HG02623 (cell line): ENCODE measurements at regions not wholly inside any gene's neighbourhood (a gene's known extent, or its start where the extent isn't known, plus 50 kb on each side); places are given as distances from the start of the nearest gene placed in this dataset.
"Not testable (repeated sequence)": the region's sequence is repeated elsewhere in the genome, so short reads cannot be mapped to it uniquely, and the experiment has no call there.

ENCODE experiments used
- ATAC-seq: cut with Tn5 transposase; IDR thresholded peaks from one replicate; pipeline ENCODE4 v1.9.1; 2021; ENCODE audit warnings: moderate library complexity; ENCODE audit not compliant: unreplicated experiment

DNA sequence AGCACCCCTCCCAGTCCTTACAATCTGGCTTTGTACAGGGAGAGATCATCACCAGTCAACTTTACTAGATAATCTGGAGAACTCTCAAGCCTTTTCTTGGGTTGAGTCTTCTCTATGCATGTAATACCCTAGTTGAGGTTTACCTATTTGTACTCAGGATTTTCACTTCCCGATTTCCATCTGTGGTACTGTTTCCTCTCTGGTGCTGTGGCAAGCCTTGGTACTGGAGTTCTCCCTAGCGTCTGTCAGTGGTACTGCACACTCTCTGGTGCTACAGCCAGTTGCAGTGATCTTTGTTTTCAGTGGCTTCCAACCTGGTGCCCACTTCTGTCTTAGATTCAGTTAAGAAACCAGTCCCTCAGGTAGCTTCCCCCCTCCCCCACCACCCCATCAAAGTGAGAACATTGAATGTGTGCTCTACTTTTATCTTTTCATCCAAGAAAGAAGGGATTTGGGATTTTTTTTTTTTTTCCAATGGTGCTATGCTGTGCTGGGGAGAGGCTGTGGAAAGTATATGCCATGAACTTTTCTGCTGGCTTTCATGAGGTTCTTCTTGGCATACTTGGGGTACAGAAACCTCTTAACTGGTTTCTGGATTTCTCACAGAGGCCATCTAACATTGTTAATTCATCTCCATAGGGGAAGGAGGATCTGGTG is 69.4 kb upstream of the EVL start:
- peak; percentile 99 for ATAC-seq

DNA sequence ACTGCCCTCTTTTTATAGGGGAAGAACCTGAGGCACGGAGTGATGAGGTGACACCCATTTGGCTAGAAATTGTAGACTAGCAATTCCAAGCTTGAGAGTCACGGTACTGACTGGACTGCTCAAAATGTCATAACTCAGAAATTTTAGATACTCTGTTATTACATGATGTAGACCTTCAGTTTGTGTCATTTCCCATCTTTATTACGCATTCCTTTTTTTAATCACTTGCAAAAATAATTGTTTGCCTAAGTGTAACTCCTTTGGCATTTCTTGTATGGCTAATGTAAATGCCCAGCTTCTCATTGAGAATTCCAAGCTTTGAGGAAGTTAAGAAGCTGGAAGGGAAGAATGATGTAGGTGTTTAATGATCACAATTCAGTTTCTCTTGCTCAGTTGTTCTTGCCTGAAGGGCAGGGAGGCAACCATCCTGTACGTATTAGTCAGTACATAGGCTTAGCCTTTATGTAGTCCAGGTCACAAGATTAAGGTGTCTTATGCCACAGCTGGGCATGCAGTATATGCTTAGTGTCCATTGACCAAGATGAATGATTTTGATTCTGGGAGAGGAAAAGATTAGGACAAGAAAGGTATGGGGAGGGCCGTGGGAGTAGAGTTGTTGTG is 68.2 kb upstream of the EVL start:
- no peak for ATAC-seq

DNA sequence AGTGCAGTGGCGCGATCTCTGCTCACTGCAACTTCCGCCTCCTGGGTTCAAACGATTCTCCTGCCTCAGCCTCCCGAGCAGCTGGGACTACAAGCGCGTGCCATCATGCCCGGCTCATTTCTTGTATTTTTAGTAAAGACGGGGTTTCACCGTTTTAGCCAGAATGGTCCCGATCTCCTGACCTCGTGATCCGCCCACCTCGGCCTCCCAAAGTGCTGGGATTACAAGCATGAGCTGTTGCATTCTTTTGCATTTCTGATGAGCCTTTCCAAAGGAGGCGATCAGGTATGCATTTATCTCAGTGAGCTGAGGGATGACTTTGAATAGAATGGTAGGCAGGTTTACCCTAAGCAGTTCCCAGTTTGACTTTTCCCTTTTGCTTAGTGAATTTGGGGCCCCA is 64.8 kb upstream of the EVL start:
- not testable (repeated sequence) for ATAC-seq

DNA sequence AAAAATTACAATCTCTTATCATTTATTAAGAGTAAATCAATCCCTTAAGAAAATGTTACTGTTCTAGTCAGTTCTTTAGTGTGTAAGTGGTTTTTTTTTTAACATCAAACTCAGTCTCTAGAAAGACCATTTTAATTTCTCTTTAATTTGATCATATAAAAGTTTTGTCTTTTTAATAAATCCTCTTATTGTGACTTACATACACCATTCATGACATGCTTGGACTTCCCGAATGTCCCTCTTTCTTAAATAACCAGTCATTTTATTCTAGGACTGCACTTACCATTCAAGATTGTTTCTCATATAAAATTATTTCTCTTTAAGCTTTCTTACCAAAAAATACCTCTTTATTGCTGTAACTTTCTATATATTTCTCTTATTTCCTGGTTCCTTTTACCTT is 60.8 kb upstream of the EVL start:
- ATAC-seq = no peak

DNA sequence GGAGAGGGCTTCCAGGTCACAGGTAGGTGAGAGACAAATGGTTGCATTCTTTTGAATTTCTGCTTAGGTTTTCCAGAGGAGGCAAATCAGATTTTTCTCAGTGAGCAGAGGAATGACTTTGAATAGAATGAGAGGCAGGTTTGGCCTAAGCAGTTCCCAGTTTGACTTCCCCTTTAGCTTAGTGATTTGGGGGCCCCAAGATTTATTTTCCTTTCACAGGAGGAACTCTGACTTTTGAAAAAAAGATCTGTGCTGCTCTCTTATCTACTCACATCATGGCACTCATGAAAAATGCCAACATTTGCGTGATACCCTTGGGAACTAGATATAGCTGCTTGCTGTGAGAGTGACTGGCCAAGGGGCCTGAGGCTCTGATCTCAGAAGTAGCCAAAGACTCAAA is 58.0 kb upstream of the EVL start:
- no peak for ATAC-seq

DNA sequence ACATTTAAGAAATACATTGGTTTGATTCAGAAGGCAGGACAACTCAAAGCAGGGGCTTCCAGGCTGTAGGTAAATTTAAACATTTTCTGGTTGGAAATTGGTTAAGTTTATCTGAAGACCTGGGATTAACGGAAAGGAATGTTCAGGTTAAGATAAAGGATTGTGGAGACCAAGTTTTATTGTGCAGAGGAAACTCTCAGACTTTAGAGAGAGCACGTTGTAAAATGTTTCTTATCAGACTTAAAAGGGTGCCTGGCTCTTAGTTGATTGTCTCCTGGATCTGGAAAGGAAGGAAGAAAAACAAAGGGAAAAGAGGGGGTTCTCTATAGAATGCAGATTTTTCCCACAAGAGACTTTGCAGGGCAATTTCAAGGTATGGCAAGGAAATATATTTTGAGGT is 55.4 kb upstream of the EVL start:
- not testable (repeated sequence) for ATAC-seq

DNA sequence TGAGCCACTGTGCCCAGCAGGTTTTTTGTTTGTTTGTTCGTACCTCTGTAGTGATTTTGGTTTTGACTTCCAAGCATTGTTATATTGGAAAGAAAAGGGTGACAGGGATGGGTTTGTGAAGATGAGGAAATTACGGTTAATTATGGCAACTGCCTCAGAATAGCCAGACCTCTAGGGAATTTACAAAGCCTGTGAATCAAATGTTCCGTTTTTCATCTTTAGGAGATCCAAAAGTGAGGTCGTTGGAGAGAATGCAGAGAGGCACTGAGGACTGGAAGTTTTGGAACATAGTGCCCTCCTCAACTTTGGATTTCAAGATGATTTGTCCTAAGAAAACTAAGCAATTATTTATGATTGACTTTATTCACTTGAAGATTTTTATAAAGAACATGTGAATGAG is 54.5 kb upstream of the EVL start:
- ATAC-seq = no peak

DNA sequence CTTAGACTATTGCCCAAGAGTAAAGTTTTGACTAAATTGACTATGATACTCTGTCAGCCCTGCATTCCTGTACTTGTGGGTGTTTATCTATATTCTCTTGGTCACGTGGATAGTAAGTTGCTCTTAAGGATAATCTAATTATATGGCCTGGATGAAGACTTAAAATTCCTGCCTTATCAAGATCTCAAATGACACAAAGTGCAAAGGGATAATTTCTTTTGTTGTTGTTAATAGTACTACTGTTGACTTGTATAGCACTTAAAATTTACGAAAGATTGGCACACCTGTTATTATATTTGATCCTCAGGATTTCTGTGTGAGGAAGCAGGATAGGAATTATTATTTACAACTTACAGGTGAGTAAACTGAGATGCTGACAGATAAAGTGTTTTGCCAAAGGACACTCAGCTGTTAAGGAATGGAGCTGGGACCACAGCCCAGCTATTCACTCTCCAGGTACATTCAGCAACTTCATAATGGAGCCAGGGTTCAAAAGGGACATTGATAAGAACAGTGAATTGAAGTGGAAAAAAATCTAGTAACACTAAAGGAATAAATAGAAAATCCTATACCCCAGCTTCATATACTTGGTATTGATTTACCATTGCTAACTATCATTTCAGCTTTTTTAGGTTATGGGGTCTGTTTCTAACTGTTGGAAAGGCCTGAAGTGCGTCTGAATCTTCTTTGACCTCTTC is 53.4 kb upstream of the EVL start:
- no peak for ATAC-seq

DNA sequence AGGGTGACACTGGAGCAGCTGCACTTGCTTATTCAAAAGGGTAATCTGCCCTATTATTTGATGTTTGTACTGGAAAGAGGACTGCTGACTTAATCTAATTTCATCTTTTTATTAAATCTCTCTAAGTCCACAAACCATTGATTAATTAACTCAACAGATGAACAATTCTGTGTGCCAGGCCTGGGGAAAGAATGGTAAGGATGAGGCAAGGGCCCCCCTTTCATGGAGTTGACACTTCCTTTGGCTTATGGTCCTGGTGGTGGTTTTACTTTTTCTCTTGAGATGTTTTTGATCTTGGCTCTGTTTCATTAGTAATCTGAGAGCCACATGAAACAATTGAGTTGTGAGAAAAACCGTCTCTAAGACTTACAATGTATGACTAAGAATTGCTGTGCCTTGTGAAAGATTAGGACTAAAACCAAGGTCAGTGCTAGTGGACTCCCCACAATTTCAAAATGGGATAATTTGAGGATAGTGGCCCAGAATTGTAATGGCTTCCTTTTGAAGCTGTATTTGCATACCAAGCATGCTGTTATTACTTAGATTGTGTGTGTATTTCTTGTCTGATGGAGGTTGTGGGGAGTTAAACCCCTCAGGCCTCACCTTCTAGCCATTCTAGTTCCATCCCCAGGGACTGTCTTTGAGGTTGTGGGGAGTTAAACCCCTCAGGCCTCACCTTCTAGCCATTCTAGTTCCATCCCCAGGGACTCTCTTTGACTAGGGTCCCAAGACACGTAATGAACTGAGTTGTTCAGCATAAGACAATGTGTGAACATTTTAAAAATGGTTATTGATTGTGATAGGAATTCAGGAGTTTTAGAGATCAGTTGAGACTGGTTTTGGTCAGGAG is 52.5 kb upstream of the EVL start:
- no peak for ATAC-seq

DNA sequence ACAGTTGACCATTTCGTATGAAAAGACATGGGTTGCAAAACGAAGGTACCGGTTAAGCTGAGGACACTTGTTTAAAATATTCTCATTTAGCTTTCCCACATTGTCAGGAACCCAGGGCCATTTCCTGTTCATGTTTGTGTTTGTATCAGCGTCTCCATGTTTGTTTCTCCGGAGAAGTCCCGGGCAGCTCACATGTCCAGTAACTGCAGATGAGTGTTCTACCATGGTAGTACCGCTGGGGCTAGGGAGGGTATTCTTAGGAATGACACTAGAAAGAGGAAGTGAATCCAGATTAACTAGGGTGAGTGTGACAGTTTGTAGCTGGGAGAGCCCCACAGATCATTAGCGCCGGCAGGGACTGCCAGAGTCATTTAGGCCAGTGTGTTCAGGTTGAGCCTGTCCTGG is 50.0 kb upstream of the EVL start:
- peak; percentile 80 for ATAC-seq
